Breast epithelium (tissue), 4 donors: ENCODE measurements at regions not wholly inside any gene's neighbourhood (a gene's known extent, or its start where the extent isn't known, plus 50 kb on each side); places are given as distances from the start of the nearest gene placed in this dataset.

Experiments
- DNase-seq, 2 donors: peaks; one replicate each; pipeline ENCODE4 v3.0.0-alpha.2; 2019; ENCODE audit warnings: low spot score in 2 of 2
- H3K27ac ChIP-seq, 2 donors: fragments of 200-600 bp; sonication (generic) in 1 of 2; one replicate each; pipeline ENCODE4 v1.5.1; 2016 to 2019; ENCODE audit warnings: mild to moderate bottlenecking in 1 of 2
- H3K27me3 ChIP-seq, 2 donors: fragments of 200-600 bp; sonication (generic) in 1 of 2; one replicate each; pipeline versions ENCODE4 v1.5.1 to v1.6.0; 2017 to 2019; ENCODE audit warnings: control low read depth in 1 of 2, mild to moderate bottlenecking in 1 of 2
- H3K36me3 ChIP-seq: fragments of 200-600 bp; one replicate; pipeline ENCODE4 v1.5.1; 2019
- H3K4me1 ChIP-seq, 2 donors: fragments of 200-600 bp; sonication (generic); one replicate each; pipeline ENCODE4 v1.5.1; 2016 to 2019; ENCODE audit warnings: control low read depth in 1 of 2
- H3K4me3 ChIP-seq, 3 donors: fragments of 200-600 bp; sonication (generic); 1 replicate in 2 of 3; 2 replicates in 1 of 3; pipeline ENCODE4 v1.5.1; 2016 to 2019; ENCODE audit warnings: mild to moderate bottlenecking in 3 of 3, moderate library complexity in 2 of 3
- H3K9me3 ChIP-seq, 2 donors: fragments of 200-600 bp; sonication (generic) in 1 of 2; one replicate each; pipeline ENCODE4 v1.5.1; 2016 to 2019; ENCODE audit warnings: control low read depth in 1 of 2
- CTCF ChIP-seq, 3 donors: fragments of 450-650 bp; IDR thresholded peaks; one replicate each; pipeline ENCODE4 v1.5.1; 2016 to 2017; ENCODE audit warnings: antibody characterized with exemption in 3 of 3, mild to moderate bottlenecking in 3 of 3, moderate library complexity in 3 of 3
- POLR2A ChIP-seq: fragments of 450-650 bp; IDR thresholded peaks from one replicate; pipeline ENCODE4 v1.6.1; 2016; ENCODE audit warnings: antibody characterized with exemption, mild to moderate bottlenecking, moderate library complexity
- POLR2AphosphoS5 ChIP-seq, 3 donors: sonication (generic); formaldehyde crosslinking; IDR thresholded peaks; one replicate each; pipeline ENCODE4 v1.6.1; 2017; ENCODE audit warnings: antibody characterized with exemption in 3 of 3
- intact Hi-C: fragments of 100-400 bp; cut with DNase I; formaldehyde crosslinking; loops from one replicate; pipeline ENCODE4 v1.15.1; 2023; ENCODE audit warnings: low total_unique reads

- no peaks in the 10 kb centered on the region for H3K4me1 ChIP-seq
- no peaks in the 10 kb centered on the region for H3K27me3 ChIP-seq
- TF ChIP-seq POLR2A (no peak), CTCF (IDR thresholded peaks at IDR 0.05) (no peak), POLR2AphosphoS5 (IDR thresholded peaks at IDR 0.05) (no peak)
- H3K9me3 ChIP-seq: no peaks in the 10 kb centered on the region
- H3K4me3 ChIP-seq: no peak overlapping the region
- no peak overlapping the region for H3K27ac ChIP-seq
- intact Hi-C loops: no loop called here
- no peaks in the 10 kb centered on the region for H3K36me3 ChIP-seq
- DNase-seq: no peak
Observed at GRCh38 chr2:196336207-196336606, 164.8 kb upstream of the STK17B start.

DNA sequence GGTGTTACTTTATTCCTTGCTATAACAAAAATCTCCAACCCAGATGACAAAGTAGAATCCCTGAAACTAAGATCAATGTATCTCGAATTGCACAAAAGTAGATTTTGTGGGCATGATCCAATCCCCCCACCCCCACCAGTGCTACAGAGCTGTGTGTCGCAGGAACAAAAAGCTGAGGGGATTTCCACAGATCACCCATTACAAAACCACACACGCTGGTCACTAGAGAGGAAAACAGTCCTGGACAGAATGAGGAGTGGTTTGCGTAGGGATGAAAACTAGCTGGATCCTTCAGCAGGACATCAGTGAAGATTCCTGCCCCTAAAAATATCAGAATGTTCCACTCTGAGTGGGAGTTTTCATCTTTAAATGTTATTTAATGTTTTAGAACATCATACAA lies 165.3 kb upstream of the STK17B start:
- Histone ChIP-seq H3K27ac (no peak overlapping the region), H3K9me3 (no peaks in the 10 kb centered on the region), H3K27me3 (no peaks in the 10 kb centered on the region), H3K4me1 (no peaks in the 10 kb centered on the region), H3K36me3 (no peaks in the 10 kb centered on the region), H3K4me3 (no peak overlapping the region)
- intact Hi-C loops: no loop called here
- no peak for DNase-seq
- TF ChIP-seq CTCF (IDR thresholded peaks at IDR 0.05) (no peak), POLR2A (no peak)

DNA sequence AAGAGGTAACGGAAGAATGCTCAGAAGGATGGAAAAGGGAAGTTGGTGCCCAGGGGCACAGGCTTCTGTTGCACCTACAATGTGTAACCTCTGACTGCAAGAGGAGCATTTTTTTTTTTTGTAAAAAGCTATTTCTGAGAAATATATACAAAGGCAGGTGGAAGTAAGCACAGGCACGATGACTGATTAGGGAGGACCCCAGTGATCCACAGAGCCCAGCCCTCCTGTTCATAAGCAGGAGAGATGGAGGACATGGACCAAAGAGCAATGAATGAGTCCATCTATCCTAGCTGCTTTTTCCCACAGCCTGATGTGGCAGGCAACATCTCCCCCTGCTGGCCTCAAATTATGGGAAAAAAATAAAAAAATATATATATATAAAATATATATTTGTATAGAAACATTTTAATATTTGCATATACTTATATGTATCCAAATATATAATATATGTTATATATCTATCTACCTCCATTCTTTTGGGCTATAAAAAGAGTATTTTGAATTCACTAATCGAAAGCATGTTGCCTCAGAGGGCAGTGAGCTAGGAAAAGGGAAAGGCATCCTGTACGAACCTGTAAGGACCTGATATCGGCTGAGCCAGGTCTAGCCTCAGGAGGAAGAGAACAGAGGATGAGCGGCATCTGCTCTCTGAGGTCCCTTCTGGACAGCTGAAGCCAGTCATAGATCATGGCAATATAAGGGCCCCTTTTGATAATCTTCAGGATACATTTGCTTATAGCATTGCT lies 166.0 kb upstream of the STK17B start:
- Histone ChIP-seq H3K9me3 (no peaks in the 10 kb centered on the region), H3K27ac (no peak overlapping the region), H3K36me3 (no peaks in the 10 kb centered on the region), H3K4me1 (no peaks in the 10 kb centered on the region), H3K4me3 (no peak overlapping the region), H3K27me3 (no peaks in the 10 kb centered on the region)
- DNase-seq: no peak
- intact Hi-C loops: no loop called here
- TF ChIP-seq CTCF (IDR thresholded peaks at IDR 0.05) (peak in 2 of 3 donors; percentile 17 to 38), POLR2A (no peak)

DNA sequence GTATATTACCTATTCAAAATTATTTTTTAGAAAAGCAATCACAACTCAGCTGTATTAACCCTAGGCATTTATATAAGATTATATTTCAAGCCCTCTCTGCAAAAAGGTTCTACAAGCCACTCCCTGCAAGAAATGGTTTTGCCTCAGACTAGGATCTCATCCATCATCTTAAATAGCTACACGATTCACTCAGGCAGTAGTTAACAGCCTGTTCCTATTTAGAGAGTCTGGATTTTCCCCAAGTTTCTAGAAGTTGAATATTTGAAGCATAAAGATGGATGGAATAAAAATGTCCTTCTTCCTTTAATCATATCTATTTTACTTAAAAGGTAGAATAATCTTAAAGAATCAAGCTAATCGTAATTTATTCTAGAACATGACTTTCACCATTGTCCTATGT lies 167.1 kb upstream of the STK17B start:
- Histone ChIP-seq H3K4me3 (no peak overlapping the region), H3K4me1 (no peaks in the 10 kb centered on the region), H3K27me3 (no peaks in the 10 kb centered on the region), H3K27ac (no peak overlapping the region), H3K9me3 (no peaks in the 10 kb centered on the region), H3K36me3 (no peaks in the 10 kb centered on the region)
- no peak for DNase-seq
- intact Hi-C loops: no loop called here
- TF ChIP-seq CTCF (IDR thresholded peaks at IDR 0.05) (no peak), POLR2AphosphoS5 (IDR thresholded peaks at IDR 0.05) (no peak)

DNA sequence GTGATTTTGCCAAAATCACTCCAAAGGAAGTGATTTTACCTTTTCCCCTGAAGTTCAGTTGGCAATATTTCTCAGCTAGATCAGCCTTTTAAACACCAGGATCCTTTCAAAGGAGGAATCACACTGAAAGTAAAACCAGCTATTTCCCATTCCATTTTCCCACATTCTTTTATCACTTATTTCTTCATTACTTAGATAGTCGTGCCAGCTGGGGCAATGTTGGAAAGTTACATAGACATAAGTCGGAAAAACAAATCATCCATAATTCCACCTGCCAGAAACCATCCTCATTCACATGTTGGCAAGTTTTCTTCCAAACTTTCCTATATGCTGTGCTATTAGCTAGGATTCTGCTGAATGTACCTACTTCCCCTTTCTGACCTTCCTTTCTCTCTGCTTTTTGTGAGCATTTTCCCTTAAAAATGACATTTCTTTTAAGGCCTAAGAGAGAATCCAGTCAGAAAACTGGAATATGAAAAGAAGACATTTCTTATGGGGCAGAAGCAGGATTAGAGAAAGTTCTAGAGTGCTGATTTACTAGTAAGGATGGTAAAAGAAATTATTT lies 170.0 kb upstream of the STK17B start:
- no peak for DNase-seq
- no peaks in the 10 kb centered on the region for H3K36me3 ChIP-seq
- H3K4me1 ChIP-seq: no peaks in the 10 kb centered on the region
- intact Hi-C loops: loop anchor here (10.0 kb wide), 1 partner anchor 267 kb away; no protein-coding TSS in a partner anchor
- H3K27me3 ChIP-seq: no peaks in the 10 kb centered on the region
- no peak overlapping the region for H3K4me3 ChIP-seq
- H3K9me3 ChIP-seq: no peaks in the 10 kb centered on the region
- TF ChIP-seq CTCF (IDR thresholded peaks at IDR 0.05): no peak
- TF ChIP-seq POLR2AphosphoS5 (IDR thresholded peaks at IDR 0.05): no peak
- TF ChIP-seq POLR2A: no peak
- H3K27ac ChIP-seq: no peak overlapping the region
